Activated T-cell treated with anti-CD3 and anti-CD28 coated beads, Interleukin-2, amount 50 U/mL, for 72 hours (primary cell): ENCODE measurements at regions not wholly inside any gene's neighbourhood (a gene's known extent, or its start where the extent isn't known, plus 50 kb on each side); places are given as distances from the start of the nearest gene placed in this dataset.
A peak's percentile ranks its signal among the peaks of the same experiment; 100 is the strongest.
"Not testable (repeated sequence)": the region's sequence is repeated elsewhere in the genome, so short reads cannot be mapped to it uniquely, and the experiment has no call there.

Experiments used
- ATAC-seq, 2 donors: fragments of 150-1000 bp; cut with Tn5 transposase; replicated peaks in 1 of 2; 2 replicates each; pipeline ENCODE4 v1.10.0; 2021; ENCODE audit warnings: moderate library complexity in 2 of 2, mild to moderate bottlenecking in 1 of 2
- DNase-seq, 2 donors: peaks; one replicate each; pipeline ENCODE4 v3.0.0; 2021 to 2022; ENCODE audit warnings: mixed read lengths in 1 of 2
- H3K27ac Mint-ChIP-seq: one replicate; pipeline ENCODE4 v1.8.0; 2022; ENCODE audit warnings: mild to moderate bottlenecking, moderate library complexity, mixed read lengths
- H3K27me3 Mint-ChIP-seq: one replicate; pipeline ENCODE4 v1.8.0; 2022; ENCODE audit warnings: low read depth, mixed read lengths
- H3K36me3 Mint-ChIP-seq, 2 donors: one replicate each; pipeline ENCODE4 v1.8.0; 2022; ENCODE audit warnings: mixed read lengths in 2 of 2, mild to moderate bottlenecking in 1 of 2; ENCODE audit not compliant: insufficient read depth in 2 of 2
- H3K4me1 Mint-ChIP-seq: one replicate; pipeline ENCODE4 v1.8.0; 2022; ENCODE audit warnings: low read depth, mixed read lengths
- H3K4me3 Mint-ChIP-seq, 2 donors: one replicate each; pipeline ENCODE4 v1.8.0; 2022; ENCODE audit warnings: mild to moderate bottlenecking in 2 of 2, mixed read lengths in 2 of 2, moderate library complexity in 2 of 2
- H3K9me3 Mint-ChIP-seq, 2 donors: one replicate each; pipeline ENCODE4 v1.8.0; 2022; ENCODE audit warnings: mixed read lengths in 2 of 2

- not testable (repeated sequence) for ATAC-seq, H3K4me3 Mint-ChIP-seq, H3K9me3 Mint-ChIP-seq, H3K27ac Mint-ChIP-seq, DNase-seq, H3K36me3 Mint-ChIP-seq, H3K27me3 Mint-ChIP-seq
- peaks cover 73% of the 10 kb centered on the region for H3K4me1 Mint-ChIP-seq
Measured at GRCh38 chr6:118715907-118716306, 64.5 kb upstream of the CEP85L start.

- Mint-ChIP-seq H3K4me1 (peaks cover 73% of the 10 kb centered on the region), H3K36me3 (peaks cover 0 to 2% of the 10 kb centered on the region in 2 donors), H3K9me3 (peaks cover 0 to 2% of the 10 kb centered on the region in 2 donors), H3K27me3 (no peaks in the 10 kb centered on the region), H3K4me3 (no peak overlapping the region), H3K27ac (no peak overlapping the region)
- ATAC-seq = no peak
- no peak for DNase-seq
Measured at GRCh38 chr6:118715376-118715775, 64.0 kb upstream of the CEP85L start.

GRCh38 chr6:118714756-118715155, 63.4 kb upstream of the CEP85L start:
- H3K36me3 Mint-ChIP-seq = peaks cover 0 to 2% of the 10 kb centered on the region in 2 donors
- no peak overlapping the region for H3K4me3 Mint-ChIP-seq
- H3K4me1 Mint-ChIP-seq = peaks cover 72% of the 10 kb centered on the region
- DNase-seq (no peak), ATAC-seq (no peak)
- no peak overlapping the region for H3K27ac Mint-ChIP-seq
- peaks cover 0 to 2% of the 10 kb centered on the region in 2 donors for H3K9me3 Mint-ChIP-seq
- H3K27me3 Mint-ChIP-seq = no peaks in the 10 kb centered on the region

GRCh38 chr6:118712969-118713368, 61.6 kb upstream of the CEP85L start:
- peak; percentile 16 to 30 for ATAC-seq
- H3K4me1 Mint-ChIP-seq = peaks cover 57% of the 10 kb centered on the region
- H3K27ac Mint-ChIP-seq = peak overlapping the region; percentile 1
- peaks cover 2 to 4% of the 10 kb centered on the region in 2 donors for H3K36me3 Mint-ChIP-seq
- no peak for DNase-seq
- H3K9me3 Mint-ChIP-seq = peaks cover 0 to 2% of the 10 kb centered on the region in 2 donors
- H3K27me3 Mint-ChIP-seq = no peaks in the 10 kb centered on the region
- H3K4me3 Mint-ChIP-seq = peak overlapping the region; percentile 25 to 30

GRCh38 chr6:118710616-118711015, 59.2 kb upstream of the CEP85L start:
- no peak for ATAC-seq
- H3K4me1 Mint-ChIP-seq = peaks cover 78% of the 10 kb centered on the region
- peak overlapping the region; percentile 94 to 98 for H3K4me3 Mint-ChIP-seq
- DNase-seq = no peak
- peaks cover 0 to 2% of the 10 kb centered on the region in 2 donors for H3K9me3 Mint-ChIP-seq
- peak overlapping the region; percentile 97 for H3K27ac Mint-ChIP-seq
- H3K36me3 Mint-ChIP-seq = peaks cover 5 to 10% of the 10 kb centered on the region in 2 donors
- H3K27me3 Mint-ChIP-seq = no peaks in the 10 kb centered on the region

- peaks cover 84% of the 10 kb centered on the region for H3K4me1 Mint-ChIP-seq
- H3K27me3 Mint-ChIP-seq = no peaks in the 10 kb centered on the region
- peak; percentile 89 to 93 for ATAC-seq
- peak; percentile 78 to 84 for DNase-seq
- peaks cover 0 to 2% of the 10 kb centered on the region in 2 donors for H3K9me3 Mint-ChIP-seq
- H3K4me3 Mint-ChIP-seq = peak overlapping the region; percentile 94 to 98
- peaks cover 5 to 10% of the 10 kb centered on the region in 2 donors for H3K36me3 Mint-ChIP-seq
- peak overlapping the region; percentile 97 for H3K27ac Mint-ChIP-seq
Measured at GRCh38 chr6:118709859-118710350, 58.5 kb upstream of the CEP85L start.

GRCh38 chr6:118708744-118709143, 57.4 kb upstream of the CEP85L start:
- Mint-ChIP-seq H3K36me3 (peaks cover 5 to 10% of the 10 kb centered on the region in 2 donors), H3K9me3 (peaks cover 0 to 2% of the 10 kb centered on the region in 2 donors), H3K4me3 (peak overlapping the region; percentile 94 to 98), H3K4me1 (peaks cover 83% of the 10 kb centered on the region), H3K27me3 (no peaks in the 10 kb centered on the region), H3K27ac (peak overlapping the region; percentile 97)
- no peak for DNase-seq
- ATAC-seq = no peak

GRCh38 chr6:118708055-118708454, 56.7 kb upstream of the CEP85L start:
- Mint-ChIP-seq H3K4me1 (peaks cover 80% of the 10 kb centered on the region), H3K27me3 (no peaks in the 10 kb centered on the region), H3K27ac (peak overlapping the region; percentile 97), H3K9me3 (peaks cover 0 to 2% of the 10 kb centered on the region in 2 donors), H3K4me3 (peak overlapping the region; percentile 94 to 98), H3K36me3 (peaks cover 5 to 10% of the 10 kb centered on the region in 2 donors)
- no peak for ATAC-seq
- DNase-seq = no peak

GRCh38 chr6:118706702-118707101, 55.3 kb upstream of the CEP85L start:
- Mint-ChIP-seq H3K4me3 (peak overlapping the region; percentile 94 to 98), H3K4me1 (peaks cover 75% of the 10 kb centered on the region), H3K27ac (peak overlapping the region; percentile 97), H3K9me3 (peaks cover 0 to 2% of the 10 kb centered on the region in 2 donors), H3K27me3 (no peaks in the 10 kb centered on the region), H3K36me3 (peaks cover 6 to 15% of the 10 kb centered on the region in 2 donors)
- no peak for DNase-seq
- ATAC-seq = no peak

GRCh38 chr6:118705544-118706491, 54.4 kb upstream of the CEP85L start:
- H3K27me3 Mint-ChIP-seq = no peaks in the 10 kb centered on the region

GRCh38 chr6:118704915-118705314, 53.5 kb upstream of the CEP85L start:
- DNase-seq = no peak
- Mint-ChIP-seq H3K36me3 (peaks cover 12 to 29% of the 10 kb centered on the region in 2 donors), H3K27me3 (no peaks in the 10 kb centered on the region), H3K4me3 (peak overlapping the region; percentile 94 to 98), H3K27ac (peak overlapping the region; percentile 97), H3K9me3 (peaks cover 0 to 4% of the 10 kb centered on the region in 2 donors), H3K4me1 (peaks cover 75% of the 10 kb centered on the region)
- no peak for ATAC-seq

More at GRCh38 chr6:118705544-118706491, 54.4 kb upstream of the CEP85L start:
- ATAC-seq (peak; percentile 19 to 29), DNase-seq (peak; percentile 32 to 39)
- Mint-ChIP-seq H3K27ac (peak overlapping the region; percentile 97), H3K9me3 (peaks cover under 1 to 4% of the 10 kb centered on the region in 2 donors), H3K4me3 (peak overlapping the region; percentile 94 to 98), H3K4me1 (peaks cover 75% of the 10 kb centered on the region), H3K36me3 (peaks cover 9 to 23% of the 10 kb centered on the region in 2 donors)

- H3K4me1 Mint-ChIP-seq = peaks cover 87% of the 10 kb centered on the region
- not testable (repeated sequence) for H3K9me3 Mint-ChIP-seq, H3K4me3 Mint-ChIP-seq, H3K27me3 Mint-ChIP-seq, ATAC-seq, DNase-seq
- peak overlapping the region; percentile 57 for H3K27ac Mint-ChIP-seq
- H3K36me3 Mint-ChIP-seq = peaks cover 12 to 31% of the 10 kb centered on the region in 2 donors
Measured at GRCh38 chr6:118701260-118701659, 49.9 kb upstream of the CEP85L start.
